ENCODE measurements at regions not wholly inside any gene's neighbourhood (a gene's known extent, or its start where the extent isn't known, plus 50 kb on each side); places are given as distances from the start of the nearest gene placed in this dataset.

GRCh38 chr9:96158147-96158546 is 143.8 kb downstream of the HSD17B3 start:
- Histone ChIP-seq H4K20me1 (ENCODE audit: low read depth) (no peaks in the 10 kb centered on the region), H3K4me1 (peaks cover 10% of the 10 kb centered on the region), H3K9me3 (ENCODE audit: low read depth) (no peaks in the 10 kb centered on the region), H3K79me2 (ENCODE audit: low read depth) (no peaks in the 10 kb centered on the region), H3K9ac (no peak overlapping the region), H3K4me2 (no peak overlapping the region), H3K36me3 (no peaks in the 10 kb centered on the region), H3K27ac (no peak overlapping the region), H3K4me3 (no peak overlapping the region), H3K27me3 (no peaks in the 10 kb centered on the region), H2AFZ (replicated peaks) (no peak overlapping the region), H3F3A (ENCODE audit: low read depth) (no peaks in the 10 kb centered on the region)
- peaks cover 3% of the 10 kb centered on the region for H3K9me3 Mint-ChIP-seq
- no peak for TF ChIP-seq EZH2phosphoT487 (IDR thresholded peaks at IDR 0.05)
- TF ChIP-seq, protein P1, sequence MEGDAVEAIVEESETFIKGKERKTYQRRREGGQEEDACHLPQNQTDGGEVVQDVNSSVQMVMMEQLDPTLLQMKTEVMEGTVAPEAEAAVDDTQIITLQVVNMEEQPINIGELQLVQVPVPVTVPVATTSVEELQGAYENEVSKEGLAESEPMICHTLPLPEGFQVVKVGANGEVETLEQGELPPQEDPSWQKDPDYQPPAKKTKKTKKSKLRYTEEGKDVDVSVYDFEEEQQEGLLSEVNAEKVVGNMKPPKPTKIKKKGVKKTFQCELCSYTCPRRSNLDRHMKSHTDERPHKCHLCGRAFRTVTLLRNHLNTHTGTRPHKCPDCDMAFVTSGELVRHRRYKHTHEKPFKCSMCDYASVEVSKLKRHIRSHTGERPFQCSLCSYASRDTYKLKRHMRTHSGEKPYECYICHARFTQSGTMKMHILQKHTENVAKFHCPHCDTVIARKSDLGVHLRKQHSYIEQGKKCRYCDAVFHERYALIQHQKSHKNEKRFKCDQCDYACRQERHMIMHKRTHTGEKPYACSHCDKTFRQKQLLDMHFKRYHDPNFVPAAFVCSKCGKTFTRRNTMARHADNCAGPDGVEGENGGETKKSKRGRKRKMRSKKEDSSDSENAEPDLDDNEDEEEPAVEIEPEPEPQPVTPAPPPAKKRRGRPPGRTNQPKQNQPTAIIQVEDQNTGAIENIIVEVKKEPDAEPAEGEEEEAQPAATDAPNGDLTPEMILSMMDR (IDR thresholded peaks at IDR 0.05) = no peak
- TF ChIP-seq EZH2 (IDR thresholded peaks at IDR 0.05) = no peak
- H3K27me3 Mint-ChIP-seq (ENCODE audit: insufficient read depth, low read depth) = peaks cover 15% of the 10 kb centered on the region
- H3K36me3 Mint-ChIP-seq = no peaks in the 10 kb centered on the region
- peaks cover 20% of the 10 kb centered on the region for H3K4me1 Mint-ChIP-seq
- no peak overlapping the region for H3K4me3 Mint-ChIP-seq
- H3K27ac Mint-ChIP-seq = peak overlapping the region; percentile 50
- DNase-seq (ENCODE audit: low spot score) = peak; percentile 41

DNA sequence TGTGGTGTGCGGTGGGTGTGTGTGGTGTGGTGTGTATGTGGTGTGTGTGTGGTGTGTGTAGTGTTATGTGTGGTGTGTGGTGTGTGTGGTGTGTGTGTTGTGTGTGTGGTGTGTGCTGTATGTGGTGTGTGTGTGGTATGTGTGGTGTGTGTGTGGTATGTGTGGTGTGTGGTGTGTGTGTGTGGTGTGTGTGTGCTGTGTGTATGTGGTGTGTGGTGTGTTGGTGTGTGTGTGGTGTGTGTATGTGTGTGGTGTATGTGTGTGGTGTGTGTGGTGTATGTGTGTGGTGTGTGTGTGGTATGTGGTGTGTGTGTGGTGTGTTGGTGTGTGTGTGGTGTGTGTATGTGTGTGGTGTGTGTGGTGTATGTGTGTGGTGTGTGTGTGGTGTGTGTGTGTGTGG is 144.3 kb downstream of the HSD17B3 start:
- Histone ChIP-seq H2AFZ (replicated peaks) (no peak overlapping the region), H3K9me3 (ENCODE audit: low read depth) (no peaks in the 10 kb centered on the region), H3K36me3 (no peaks in the 10 kb centered on the region), H3F3A (ENCODE audit: low read depth) (no peaks in the 10 kb centered on the region), H3K9ac (no peak overlapping the region), H3K4me1 (peaks cover 10% of the 10 kb centered on the region), H3K79me2 (ENCODE audit: low read depth) (no peaks in the 10 kb centered on the region), H3K4me3 (no peak overlapping the region), H3K4me2 (no peak overlapping the region), H3K27me3 (no peaks in the 10 kb centered on the region), H3K27ac (no peak overlapping the region), H4K20me1 (ENCODE audit: low read depth) (no peaks in the 10 kb centered on the region)
- H3K27me3 Mint-ChIP-seq (ENCODE audit: insufficient read depth, low read depth) = peaks cover 14% of the 10 kb centered on the region
- TF ChIP-seq EZH2phosphoT487 (IDR thresholded peaks at IDR 0.05) (no peak), EZH2 (IDR thresholded peaks at IDR 0.05) (no peak)
- TF ChIP-seq, protein P1 (IDR thresholded peaks at IDR 0.05) = no peak
- peaks cover 3% of the 10 kb centered on the region for H3K9me3 Mint-ChIP-seq
- H3K4me3 Mint-ChIP-seq = peak overlapping the region; percentile 67
- H3K4me1 Mint-ChIP-seq = peaks cover 20% of the 10 kb centered on the region
- no peaks in the 10 kb centered on the region for H3K36me3 Mint-ChIP-seq
- H3K27ac Mint-ChIP-seq = peak overlapping the region; percentile 38
- no peak for DNase-seq (ENCODE audit: low spot score)

- TF ChIP-seq, protein P1 (IDR thresholded peaks at IDR 0.05) = no peak
- TF ChIP-seq EZH2 (IDR thresholded peaks at IDR 0.05) = no peak
- TF ChIP-seq EZH2phosphoT487 (IDR thresholded peaks at IDR 0.05) = no peak
- no peak overlapping the region for H3K4me3 ChIP-seq
- no peak overlapping the region for H3K27ac ChIP-seq
- H3K9me3 Mint-ChIP-seq = peaks cover 3% of the 10 kb centered on the region
- H3K9me3 ChIP-seq (ENCODE audit: low read depth) = no peaks in the 10 kb centered on the region
- H3K36me3 Mint-ChIP-seq = no peaks in the 10 kb centered on the region
- no peaks in the 10 kb centered on the region for H3K79me2 ChIP-seq (ENCODE audit: low read depth)
- DNase-seq (ENCODE audit: low spot score) = peak; percentile 24
- no peaks in the 10 kb centered on the region for H3F3A ChIP-seq (ENCODE audit: low read depth)
- peak overlapping the region; percentile 31 for H3K4me2 ChIP-seq
- no peak overlapping the region for H3K4me3 Mint-ChIP-seq
- no peaks in the 10 kb centered on the region for H4K20me1 ChIP-seq (ENCODE audit: low read depth)
- H3K36me3 ChIP-seq = no peaks in the 10 kb centered on the region
- H3K27ac Mint-ChIP-seq = peak overlapping the region; percentile 17
- peaks cover 20% of the 10 kb centered on the region for H3K4me1 Mint-ChIP-seq
- H2AFZ ChIP-seq (replicated peaks) = peak overlapping the region; percentile 76
- no peak overlapping the region for H3K9ac ChIP-seq
- no peaks in the 10 kb centered on the region for H3K27me3 ChIP-seq
- peaks cover 18% of the 10 kb centered on the region for H3K27me3 Mint-ChIP-seq (ENCODE audit: insufficient read depth, low read depth)
- peaks cover 10% of the 10 kb centered on the region for H3K4me1 ChIP-seq
Measured at GRCh38 chr9:96156171-96156974, 145.6 kb downstream of the HSD17B3 start.
